SU-DHL-6 (cell line): ENCODE measurements at regions not wholly inside any gene's neighbourhood (a gene's known extent, or its start where the extent isn't known, plus 50 kb on each side); places are given as distances from the start of the nearest gene placed in this dataset.

ENCODE experiments used
- H2AFZ ChIP-seq: fragments of 200-600 bp; sonication (generic); 2 replicates; pipeline ENCODE4 v1.6.1; 2014; ENCODE audit warnings: low read depth, mild to moderate bottlenecking, moderate library complexity, mixed read lengths, antibody characterized with exemption, low read length; ENCODE audit not compliant: severe bottlenecking
- H3F3A ChIP-seq: fragments of 200-600 bp; shearing (Covaris generic); 2 replicates; pipeline ENCODE4 v1.6.0; 2016; ENCODE audit warnings: antibody characterized with exemption, mild to moderate bottlenecking; ENCODE audit not compliant: insufficient read depth
- H3K27ac ChIP-seq: fragments of 200-600 bp; sonication (generic); 2 replicates; pipeline ENCODE4 v1.5.1; 2016; ENCODE audit warnings: low read depth, mild to moderate bottlenecking, low read length, moderate library complexity, mixed read lengths
- H3K27me3 ChIP-seq: fragments of 200-600 bp; sonication (generic), shearing (Covaris generic); 2 replicates; pipeline ENCODE4 v1.6.0; 2014; ENCODE audit warnings: mild to moderate bottlenecking, low read length
- H3K36me3 ChIP-seq: fragments of 200-600 bp; sonication (generic); 2 replicates; pipeline ENCODE4 v1.6.1; 2014; ENCODE audit warnings: mild to moderate bottlenecking, low read length, mixed read lengths
- H3K4me2 ChIP-seq: fragments of 300-600, 200-600 bp; shearing (Covaris generic), sonication (generic); 2 replicates; pipeline ENCODE4 v1.6.0; 2014; ENCODE audit warnings: low read length, low read depth, mild to moderate bottlenecking; ENCODE audit not compliant: poor library complexity, severe bottlenecking
- H3K4me3 ChIP-seq: fragments of 200-600 bp; sonication (generic); 2 replicates; pipeline ENCODE4 v1.5.1; 2014; ENCODE audit warnings: antibody characterized with exemption, low read length, mild to moderate bottlenecking, mixed read lengths; ENCODE audit not compliant: insufficient read depth, poor library complexity, severe bottlenecking
- H3K79me2 ChIP-seq: fragments of 200-600 bp; sonication (generic); 2 replicates; pipeline ENCODE4 v1.6.1; 2014; ENCODE audit warnings: mild to moderate bottlenecking, low read length, moderate library complexity; ENCODE audit not compliant: insufficient read depth
- H3K9ac ChIP-seq: fragments of 200-600 bp; sonication (generic); 2 replicates; pipeline ENCODE4 v1.7.0; 2014; ENCODE audit warnings: mild to moderate bottlenecking, low read length
- H3K9me2 ChIP-seq: fragments of 200-600 bp; sonication (generic); replicated peaks from 2 replicates; pipeline ENCODE4 v1.6.1; 2014; ENCODE audit warnings: low read length; ENCODE audit not compliant: insufficient read depth
- H3K9me3 ChIP-seq: fragments of 200-600 bp; sonication (generic); 2 replicates; pipeline ENCODE4 v1.6.1; 2014; ENCODE audit warnings: low read length, mixed read lengths; ENCODE audit not compliant: insufficient read depth
- H4K20me1 ChIP-seq: fragments of 200-600 bp; sonication (generic); 2 replicates; pipeline ENCODE4 v1.6.1; 2014; ENCODE audit warnings: low read depth, mild to moderate bottlenecking, antibody characterized with exemption, low read length, moderate library complexity, mixed read lengths
- CTCF ChIP-seq: fragments of 200-600 bp; sonication (generic); IDR thresholded peaks from one replicate; pipeline ENCODE4 v1.5.1; 2017; ENCODE audit warnings: antibody characterized with exemption, mild to moderate bottlenecking, low read length, moderate library complexity; ENCODE audit not compliant: insufficient read depth, poor library complexity, severe bottlenecking
- EZH2phosphoT487 ChIP-seq: fragments of 200-600 bp; sonication (generic), shearing (Covaris generic); conservative IDR thresholded peaks from 2 replicates; pipeline ENCODE4 v1.6.1; 2018; ENCODE audit warnings: mild to moderate bottlenecking, antibody characterized with exemption, low read length, moderate library complexity, mixed read lengths

- no peaks in the 10 kb centered on the region for H3F3A ChIP-seq
- no peak overlapping the region for H3K9ac ChIP-seq
- H3K36me3 ChIP-seq, result no peaks in the 10 kb centered on the region
- H3K27me3 ChIP-seq, result no peaks in the 10 kb centered on the region
- TF ChIP-seq EZH2phosphoT487 (no peak), CTCF (no peak)
- H3K27ac ChIP-seq, result no peak overlapping the region
- H3K4me2 ChIP-seq, result no peak overlapping the region
- no peaks in the 10 kb centered on the region for H4K20me1 ChIP-seq
- no peaks in the 10 kb centered on the region for H3K9me2 ChIP-seq
- no peaks in the 10 kb centered on the region for H3K79me2 ChIP-seq
- no peaks in the 10 kb centered on the region for H3K9me3 ChIP-seq
- no peak overlapping the region for H3K4me3 ChIP-seq
- H2AFZ ChIP-seq, result no peak overlapping the region
Measured at GRCh38 chr15:31591908-31592307, 265.3 kb downstream of the KLF13 start.

- Histone ChIP-seq H3F3A (no peaks in the 10 kb centered on the region), H4K20me1 (no peaks in the 10 kb centered on the region), H3K27ac (no peak overlapping the region), H3K4me3 (no peak overlapping the region), H3K9ac (no peak overlapping the region), H3K9me2 (no peaks in the 10 kb centered on the region), H3K79me2 (no peaks in the 10 kb centered on the region), H3K27me3 (no peaks in the 10 kb centered on the region), H3K9me3 (no peaks in the 10 kb centered on the region), H2AFZ (no peak overlapping the region), H3K36me3 (no peaks in the 10 kb centered on the region), H3K4me2 (no peak overlapping the region)
- no peak for TF ChIP-seq EZH2phosphoT487
- TF ChIP-seq CTCF, result no peak
Measured at GRCh38 chr15:31597466-31597865, 270.8 kb downstream of the KLF13 start.

GRCh38 chr15:31598620-31599019, 272.0 kb downstream of the KLF13 start:
- H3K4me3 ChIP-seq, result no peak overlapping the region
- H4K20me1 ChIP-seq, result no peaks in the 10 kb centered on the region
- H3K36me3 ChIP-seq, result no peaks in the 10 kb centered on the region
- no peak overlapping the region for H2AFZ ChIP-seq
- TF ChIP-seq CTCF, result no peak
- TF ChIP-seq EZH2phosphoT487, result no peak
- no peaks in the 10 kb centered on the region for H3F3A ChIP-seq
- H3K9me2 ChIP-seq, result no peaks in the 10 kb centered on the region
- no peaks in the 10 kb centered on the region for H3K9me3 ChIP-seq
- H3K9ac ChIP-seq, result no peak overlapping the region
- no peaks in the 10 kb centered on the region for H3K27me3 ChIP-seq
- H3K27ac ChIP-seq, result no peak overlapping the region
- H3K4me2 ChIP-seq, result no peak overlapping the region
- H3K79me2 ChIP-seq, result no peaks in the 10 kb centered on the region
